ENCODE measurements at regions not wholly inside any gene's neighbourhood (a gene's known extent, or its start where the extent isn't known, plus 50 kb on each side); places are given as distances from the start of the nearest gene placed in this dataset.

GRCh38 chr9:110133059-110133458 is 74.9 kb downstream of the C9orf152 start:
- no peak for DNase-seq (ENCODE audit: low read depth in 3 of 3, low spot score in 1 of 3)

GRCh38 chr9:110133608-110134210 is 74.2 kb downstream of the C9orf152 start:
- DNase-seq (ENCODE audit: low read depth in 3 of 3, low spot score in 1 of 3): no peak

- no peak for DNase-seq (ENCODE audit: low read depth in 3 of 3, low spot score in 1 of 3)
Measured at GRCh38 chr9:110135846-110136245, 72.1 kb downstream of the C9orf152 start.

GRCh38 chr9:110136802-110137201 is 71.2 kb downstream of the C9orf152 start:
- DNase-seq (ENCODE audit: low read depth in 3 of 3, low spot score in 1 of 3): no peak

- DNase-seq (ENCODE audit: low read depth in 3 of 3, low spot score in 1 of 3): no peak
Measured at GRCh38 chr9:110140276-110140675, 67.7 kb downstream of the C9orf152 start.

GRCh38 chr9:110141227-110141793 is 66.6 kb downstream of the C9orf152 start:
- DNase-seq (ENCODE audit: low read depth in 3 of 3, low spot score in 1 of 3): no peak

GRCh38 chr9:110142253-110142652 is 65.7 kb downstream of the C9orf152 start:
- DNase-seq (ENCODE audit: low read depth in 3 of 3, low spot score in 1 of 3): no peak

GRCh38 chr9:110142868-110143481 is 65.0 kb downstream of the C9orf152 start:
- DNase-seq (ENCODE audit: low read depth in 3 of 3, low spot score in 1 of 3): no peak

- no peak for DNase-seq (ENCODE audit: low read depth in 3 of 3, low spot score in 1 of 3)
Measured at GRCh38 chr9:110143485-110143884, 64.5 kb downstream of the C9orf152 start.

GRCh38 chr9:110143950-110144545 is 63.9 kb downstream of the C9orf152 start:
- no peak for DNase-seq (ENCODE audit: low read depth in 3 of 3, low spot score in 1 of 3)

GRCh38 chr9:110146373-110146772 is 61.6 kb downstream of the C9orf152 start:
- DNase-seq (ENCODE audit: low read depth in 3 of 3, low spot score in 1 of 3): no peak

GRCh38 chr9:110148384-110148783 is 59.6 kb downstream of the C9orf152 start:
- DNase-seq (ENCODE audit: low read depth in 3 of 3, low spot score in 1 of 3): peak in 1 of 3 donors; percentile 8

GRCh38 chr9:110148891-110149290 is 59.1 kb downstream of the C9orf152 start:
- no peak for DNase-seq (ENCODE audit: low read depth in 3 of 3, low spot score in 1 of 3)

Measured in stimulated activated CD4-positive, alpha-beta T cell treated with anti-CD3 and anti-CD28 coated beads, TNF-alpha, amount 100 ng/mL, for 1 hour (primary cell).